Retinal pigment epithelial cell (primary cell): ENCODE measurements at regions not wholly inside any gene's neighbourhood (a gene's known extent, or its start where the extent isn't known, plus 50 kb on each side); places are given as distances from the start of the nearest gene placed in this dataset.

Source experiments
- DNase-seq: peaks from one replicate; pipeline ENCODE4 v3.0.0-alpha.2; 2010; ENCODE audit warnings: low read depth
- H3K4me3 ChIP-seq: 2 replicates; pipeline ENCODE4 v1.5.1; 2011; ENCODE audit warnings: mild to moderate bottlenecking, low read length, control low read depth, moderate library complexity
- CTCF ChIP-seq: conservative IDR thresholded peaks from 2 replicates; pipeline ENCODE4 v1.5.1; 2011; ENCODE audit warnings: low read depth, low read length, control low read depth, inconsistent platforms

DNA sequence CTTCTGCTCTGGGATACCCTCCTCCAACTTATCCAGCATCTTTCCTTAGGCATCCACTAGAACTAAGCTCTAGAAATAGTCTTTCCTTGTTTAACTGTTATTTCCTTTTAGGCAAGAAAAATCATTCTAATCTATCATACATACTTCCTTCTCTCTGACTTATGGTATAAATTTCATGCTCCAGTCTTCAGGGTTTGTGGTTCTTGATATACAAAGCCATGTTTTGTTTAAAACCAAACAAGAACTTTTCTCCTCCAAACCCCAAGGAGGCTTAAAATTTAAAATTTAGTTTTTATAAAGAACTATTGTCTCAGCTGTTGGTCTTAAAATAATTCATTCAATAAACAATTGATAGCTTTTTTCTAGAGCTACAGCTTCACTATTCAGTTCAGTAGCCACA is 77.2 kb downstream of the CD164 start:
- no peak overlapping the region for H3K4me3 ChIP-seq
- no peak for DNase-seq
- no peak for TF ChIP-seq CTCF

DNA sequence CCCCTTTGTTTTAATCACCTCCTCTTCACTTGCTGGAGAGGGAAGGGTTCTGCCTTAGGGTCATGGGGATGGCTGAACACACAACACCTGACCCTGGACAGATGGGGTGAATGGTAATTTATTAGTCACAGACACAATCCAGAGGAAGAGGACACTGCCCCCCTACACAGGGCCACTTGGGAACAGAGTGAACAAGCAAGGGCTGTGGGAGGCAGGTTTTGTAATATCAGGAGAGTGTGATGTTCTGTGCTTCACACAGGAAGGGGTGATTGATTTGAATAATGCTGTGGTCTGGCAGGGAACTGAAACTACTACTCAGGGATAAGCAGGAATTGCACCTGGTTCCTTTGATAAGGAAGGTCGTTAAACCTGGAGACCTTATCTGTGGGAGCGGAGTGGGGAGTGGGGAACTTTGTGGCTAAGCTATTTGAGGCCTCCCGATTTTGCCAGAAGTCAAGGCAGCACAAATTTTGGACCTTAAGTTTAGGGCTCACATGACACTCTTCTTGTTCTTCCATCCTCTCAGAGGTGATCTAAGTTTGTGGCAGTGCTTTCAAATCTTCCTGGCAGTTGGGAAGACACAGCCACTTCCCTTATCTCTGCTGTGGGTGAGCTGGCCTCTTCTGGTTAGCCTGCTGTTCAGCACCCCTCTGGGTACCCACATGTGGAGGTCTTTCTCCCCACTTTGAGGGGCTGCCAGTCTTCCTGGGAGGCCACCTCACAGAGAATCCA is 77.8 kb downstream of the CD164 start:
- DNase-seq, result no peak
- TF ChIP-seq CTCF, result no peak
- H3K4me3 ChIP-seq, result no peak overlapping the region

- TF ChIP-seq CTCF, result no peak
- no peak for DNase-seq
- no peak overlapping the region for H3K4me3 ChIP-seq
Measured at GRCh38 chr6:109303640-109304283, 78.5 kb downstream of the CD164 start.

DNA sequence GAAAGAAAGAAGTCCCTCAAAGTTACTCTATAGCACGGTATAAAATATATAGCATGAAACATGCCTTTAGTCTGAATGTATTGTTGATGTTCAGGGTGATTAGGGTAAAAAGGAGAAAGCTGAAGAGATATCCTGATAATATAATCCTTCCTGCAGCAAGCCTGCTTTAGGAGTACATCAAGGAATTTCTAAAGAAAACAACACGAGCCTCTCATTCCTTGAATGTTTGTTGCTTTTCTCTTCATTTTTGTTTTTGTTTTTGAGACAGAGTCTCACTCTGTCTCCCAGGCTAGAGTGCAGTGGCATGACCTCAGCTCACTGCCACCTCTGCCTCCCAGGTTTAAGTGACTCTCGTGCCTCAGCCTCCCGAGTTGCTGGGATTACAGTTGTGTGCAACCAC is 79.1 kb downstream of the CD164 start:
- no peak overlapping the region for H3K4me3 ChIP-seq
- no peak for TF ChIP-seq CTCF
- DNase-seq, result no peak

DNA sequence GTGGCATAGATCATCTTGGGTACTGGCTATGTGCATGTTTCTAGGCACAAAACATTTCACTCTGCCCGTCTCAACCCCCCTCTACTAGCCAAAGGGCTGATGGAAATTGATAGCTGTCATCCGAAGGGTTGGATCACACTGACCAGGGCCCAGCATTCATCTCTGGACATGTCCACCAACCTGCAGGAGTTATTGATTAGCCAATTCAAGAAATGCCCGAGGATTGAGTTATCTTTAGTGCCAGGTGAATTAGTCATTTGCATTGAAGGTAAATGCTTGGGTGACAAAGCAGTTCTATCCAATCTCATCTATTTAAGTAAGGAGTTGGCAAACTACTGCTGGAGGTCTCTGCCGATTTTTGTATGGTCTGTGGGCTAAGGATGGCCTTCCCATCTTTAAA is 80.1 kb downstream of the CD164 start:
- TF ChIP-seq CTCF, result no peak
- DNase-seq, result no peak
- H3K4me3 ChIP-seq, result no peak overlapping the region

- no peak for TF ChIP-seq CTCF
- DNase-seq, result no peak
- no peak overlapping the region for H3K4me3 ChIP-seq
Measured at GRCh38 chr6:109301418-109301817, 80.8 kb downstream of the CD164 start.

GRCh38 chr6:109300874-109301273 is 81.4 kb downstream of the CD164 start:
- no peak for DNase-seq
- TF ChIP-seq CTCF, result no peak
- no peak overlapping the region for H3K4me3 ChIP-seq
